ENCODE measurements at regions not wholly inside any gene's neighbourhood (a gene's known extent, or its start where the extent isn't known, plus 50 kb on each side); places are given as distances from the start of the nearest gene placed in this dataset.
"Not testable (repeated sequence)": the region's sequence is repeated elsewhere in the genome, so short reads cannot be mapped to it uniquely, and the experiment has no call there.

DNA sequence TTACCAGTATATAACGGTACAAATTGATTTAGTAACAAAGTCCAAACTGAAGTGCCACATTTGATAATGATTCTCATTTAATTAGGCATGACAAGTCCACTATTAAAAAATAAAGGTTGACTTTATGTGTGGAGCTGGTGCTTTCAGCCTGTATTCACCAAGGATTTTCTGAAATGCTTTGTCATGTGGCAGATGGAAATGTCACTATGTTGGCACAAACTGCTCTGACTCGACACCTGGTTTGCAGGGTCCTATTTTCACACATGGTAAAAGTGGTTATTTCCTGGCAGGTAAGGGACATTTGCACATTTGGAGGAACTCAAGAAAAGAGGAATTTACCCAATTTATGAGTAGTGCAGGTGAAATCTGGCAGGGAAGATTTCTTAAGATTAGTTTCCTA is 572.6 kb upstream of the MDGA2 start:
- peak; percentile 26 to 52 for DNase-seq

DNA sequence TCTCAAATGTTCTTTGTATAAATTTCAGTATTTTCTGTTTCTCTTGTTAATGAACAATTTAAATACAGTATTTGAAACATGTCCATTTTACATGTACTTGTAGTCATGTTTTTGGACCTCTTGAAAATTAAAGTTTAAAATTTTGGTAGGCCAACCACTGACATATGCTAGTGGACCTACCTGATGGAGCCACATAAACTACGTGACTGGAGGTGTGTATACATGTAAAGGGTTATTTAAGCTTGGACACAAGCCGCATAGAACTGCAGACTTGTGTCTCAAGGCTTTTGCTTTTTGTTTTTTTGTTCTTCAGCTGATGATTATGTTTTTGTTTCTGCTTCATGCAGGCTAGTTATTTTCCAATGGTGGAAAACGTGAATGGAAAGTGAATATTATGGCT is 568.5 kb upstream of the MDGA2 start:
- no peak for DNase-seq

DNA sequence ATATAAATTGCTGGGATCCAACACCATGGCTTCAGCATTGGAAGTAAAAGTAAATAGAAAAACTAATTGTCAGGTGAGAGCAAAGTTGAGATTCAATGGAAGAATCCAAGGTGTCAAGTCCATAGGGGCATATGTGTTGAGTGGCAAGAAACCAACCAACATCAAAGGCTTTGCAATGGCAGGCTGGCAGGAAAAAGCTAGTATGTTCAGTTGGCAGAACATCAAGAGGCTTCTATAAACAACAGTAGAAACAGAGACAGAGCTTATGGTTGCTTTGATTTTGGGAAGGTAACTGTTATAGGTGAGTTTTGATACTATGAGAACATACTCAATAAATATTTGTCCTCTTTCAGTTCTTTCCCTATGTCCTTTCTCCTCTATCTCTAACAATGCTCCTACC is 553.7 kb upstream of the MDGA2 start:
- peak in 1 of 2 experiments; percentile 22 for DNase-seq

DNA sequence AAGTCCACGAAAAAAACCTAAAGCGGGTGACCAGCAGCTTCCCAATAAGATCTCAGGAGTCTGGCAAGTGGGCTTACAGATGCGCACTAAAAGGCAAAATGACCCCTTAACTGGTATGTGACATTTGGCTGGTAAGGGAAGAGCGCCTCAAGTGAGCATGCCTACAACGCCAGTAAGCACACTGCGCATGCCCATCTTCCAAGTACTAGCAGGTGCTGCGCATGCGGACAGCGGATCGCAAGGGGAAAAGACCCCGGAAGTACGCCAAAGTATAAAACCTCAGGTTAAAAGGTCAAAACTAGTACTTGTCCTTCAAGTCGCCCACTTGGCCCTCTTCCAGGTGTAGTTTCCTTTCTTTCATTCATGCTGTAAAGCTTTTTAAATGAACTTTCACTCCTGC is 518.5 kb upstream of the MDGA2 start:
- DNase-seq = peak in 1 of 2 experiments; percentile 5

DNA sequence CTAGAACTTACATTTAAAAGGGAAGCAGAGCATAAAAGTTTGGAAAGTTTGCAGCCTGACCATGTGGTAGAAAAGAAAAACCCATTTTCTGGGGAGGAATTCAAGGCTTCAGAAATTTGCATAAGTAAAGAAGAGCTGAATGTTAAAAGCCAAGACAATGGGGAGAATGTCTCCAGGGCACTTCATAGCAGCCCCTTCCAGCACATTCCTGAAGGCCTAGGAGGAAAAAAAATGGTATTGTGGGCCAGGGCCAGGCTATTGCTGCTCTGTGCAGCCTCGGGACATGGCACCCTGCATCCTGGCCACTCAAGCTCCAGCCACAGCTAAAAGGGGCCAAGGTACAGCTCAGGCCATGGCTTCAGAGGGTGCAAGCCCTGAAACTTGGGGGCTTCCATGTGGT is 474.2 kb upstream of the MDGA2 start:
- DNase-seq = not testable (repeated sequence)

DNA sequence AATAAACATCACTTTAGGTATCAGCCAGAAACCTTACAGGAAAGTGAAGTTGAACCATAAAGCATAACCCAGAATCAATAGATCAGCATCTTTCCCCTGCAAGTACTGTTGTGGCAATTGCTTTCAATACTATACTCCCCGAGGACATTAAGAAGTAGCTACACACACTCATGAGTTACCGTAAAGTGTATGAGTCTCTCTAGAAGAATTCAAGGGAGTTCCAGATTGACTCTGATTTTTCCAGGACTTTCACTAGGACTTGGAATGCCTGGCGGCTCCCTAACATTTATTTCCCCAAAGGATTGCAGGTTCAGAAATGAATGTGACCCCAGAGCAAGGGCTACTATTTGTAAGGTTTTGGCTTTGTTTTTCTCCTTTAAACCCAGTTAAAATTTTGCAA is 465.4 kb upstream of the MDGA2 start:
- no peak for DNase-seq

DNA sequence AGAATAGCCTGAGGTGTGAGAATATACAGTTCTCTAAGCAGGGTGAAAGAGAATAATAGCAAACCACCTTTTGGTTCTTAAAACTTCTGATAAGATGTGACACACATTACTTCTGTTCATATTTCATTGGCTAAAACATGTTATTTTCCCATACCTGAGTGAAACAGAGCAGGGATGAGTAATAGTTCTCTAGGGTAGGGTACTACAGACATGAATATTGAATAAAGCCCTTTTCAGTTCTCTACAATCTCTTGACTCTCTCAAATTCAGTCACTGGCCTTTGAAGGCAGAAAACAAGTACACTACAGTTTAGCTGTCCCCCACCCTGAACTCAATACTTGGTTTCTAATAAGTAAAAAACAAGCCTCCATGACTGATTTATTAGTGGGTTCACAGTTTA is 454.1 kb upstream of the MDGA2 start:
- DNase-seq = no peak

DNA sequence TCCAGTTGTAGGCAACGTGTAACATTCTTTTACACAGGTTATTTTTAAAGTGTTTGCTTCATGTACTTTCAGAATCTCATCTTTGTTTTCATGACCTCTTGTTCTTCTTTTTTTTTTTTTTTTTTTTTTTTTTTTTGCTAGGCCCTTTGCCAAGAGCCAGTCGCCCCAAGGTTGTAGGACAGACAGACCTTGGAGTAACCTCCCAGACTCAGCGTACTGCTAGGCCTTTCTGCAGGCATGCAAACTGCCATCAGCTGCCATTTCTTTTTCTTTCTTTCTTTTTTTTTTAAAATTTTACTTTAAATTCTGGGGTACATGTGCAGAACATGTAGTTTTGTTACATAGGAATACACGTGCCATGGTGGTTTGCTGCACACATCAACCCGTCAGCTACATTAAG is 452.3 kb upstream of the MDGA2 start:
- no peak for DNase-seq

DNA sequence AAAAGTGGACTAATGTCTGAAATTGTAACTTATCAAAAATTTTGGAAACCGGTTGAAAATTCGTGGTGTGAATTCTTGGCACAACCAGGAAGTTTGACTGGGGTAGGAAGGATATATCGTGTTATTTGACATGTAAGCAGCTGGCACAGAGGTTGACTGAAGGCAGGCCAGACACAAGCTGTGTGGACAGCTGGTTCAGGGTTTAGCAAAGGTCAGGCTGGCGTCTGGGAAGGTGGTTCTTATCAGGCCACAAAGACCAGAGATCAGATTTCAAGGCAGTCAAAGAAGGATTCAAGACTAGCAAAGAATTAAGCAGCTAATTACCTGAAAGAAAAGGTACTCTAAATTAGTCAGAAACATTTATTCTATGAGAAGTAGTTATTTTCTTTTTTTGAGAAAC is 450.2 kb upstream of the MDGA2 start:
- DNase-seq = no peak

DNA sequence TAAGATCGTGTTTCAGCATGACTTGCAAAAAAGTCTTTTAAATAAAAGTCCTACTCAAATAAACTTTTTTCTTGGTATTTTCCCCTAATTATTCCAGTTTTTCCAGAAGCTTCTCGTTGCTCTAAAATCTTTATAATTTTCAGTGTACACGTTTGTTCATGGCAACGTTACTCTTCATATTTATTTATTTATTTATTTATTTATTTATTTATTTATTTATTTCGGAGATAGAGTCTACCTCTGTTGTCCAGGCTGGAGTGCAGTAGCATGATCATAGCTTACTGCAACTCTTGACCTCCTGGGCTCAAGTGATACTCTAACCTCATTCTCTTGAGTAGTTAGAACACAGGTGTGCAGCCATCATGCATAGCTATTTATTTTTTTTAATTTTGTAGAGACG is 438.3 kb upstream of the MDGA2 start:
- DNase-seq = no peak

DNA sequence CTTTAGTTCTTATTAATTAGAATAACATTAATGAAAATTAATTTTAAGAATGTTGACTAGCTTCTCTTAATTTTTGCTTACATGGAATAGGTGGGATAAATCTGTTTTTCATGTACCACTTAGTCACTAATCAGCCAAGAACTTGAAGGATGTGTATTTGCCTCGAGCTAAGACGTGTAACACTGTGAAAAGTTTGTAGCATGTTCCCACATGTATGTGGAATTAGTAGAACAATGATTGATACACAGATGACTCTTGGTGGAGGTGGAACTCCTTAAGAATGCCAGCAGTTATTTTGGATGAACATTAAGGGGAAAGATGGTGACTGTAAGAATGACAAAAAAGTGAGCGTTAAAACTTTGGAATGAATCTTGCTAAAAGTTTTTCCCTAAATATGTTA is 435.7 kb upstream of the MDGA2 start:
- DNase-seq = no peak

DNA sequence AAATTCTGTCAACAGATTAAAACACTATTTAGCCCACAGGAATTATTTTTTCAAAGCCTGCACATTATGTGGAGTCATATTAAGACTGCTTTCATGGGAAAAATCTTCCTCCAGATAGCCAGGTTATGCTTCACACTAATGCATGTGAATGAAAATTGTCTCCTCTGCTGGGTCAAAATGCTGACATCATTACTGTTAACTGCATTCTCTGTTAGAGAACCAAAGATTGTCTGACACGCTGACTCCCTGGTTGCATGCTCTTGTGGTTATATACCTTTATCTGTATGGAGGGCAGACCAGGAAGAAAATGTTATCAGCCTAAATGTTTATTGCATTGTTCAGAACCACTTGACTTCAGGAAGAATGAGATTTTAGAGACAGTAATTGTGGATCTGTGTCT is 432.2 kb upstream of the MDGA2 start:
- no peak for DNase-seq

DNA sequence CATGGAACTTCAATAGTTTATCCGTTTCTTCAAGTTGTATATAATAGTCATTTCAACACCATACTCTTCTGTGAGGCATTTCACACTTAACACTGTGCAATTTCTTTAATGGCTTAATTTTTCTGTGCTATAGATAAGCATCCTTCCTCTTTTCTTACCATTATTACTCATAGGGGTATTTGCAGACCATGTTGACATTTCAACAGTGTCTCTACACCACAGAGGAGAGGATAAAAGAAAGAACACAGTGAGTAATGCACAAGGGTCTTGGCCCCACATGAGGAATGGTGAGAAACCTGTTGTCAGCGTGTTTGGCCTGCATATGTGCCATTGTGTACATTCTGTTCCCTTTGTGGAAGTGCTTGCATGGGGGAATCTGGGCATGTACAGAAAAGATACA is 421.5 kb upstream of the MDGA2 start:
- DNase-seq = no peak

DNA sequence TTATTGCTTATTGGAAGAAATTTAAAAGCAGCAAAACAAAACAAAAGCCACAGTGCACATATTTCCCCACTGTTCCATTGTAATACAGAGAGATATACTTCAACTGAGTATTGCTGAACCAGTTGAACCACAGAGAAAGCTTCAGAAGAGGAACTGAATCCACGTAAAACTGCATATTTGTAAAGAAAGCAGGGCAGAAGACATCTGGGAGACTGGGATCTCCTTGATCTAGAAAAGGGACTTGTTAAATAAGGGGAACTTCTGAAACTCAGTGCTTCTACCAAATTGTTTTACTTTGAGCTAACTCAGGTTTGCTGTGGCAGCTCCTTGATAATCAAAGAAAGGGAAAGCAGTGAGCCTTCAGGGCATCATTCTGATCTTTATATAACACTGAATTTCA is 411.1 kb upstream of the MDGA2 start:
- no peak for DNase-seq

DNA sequence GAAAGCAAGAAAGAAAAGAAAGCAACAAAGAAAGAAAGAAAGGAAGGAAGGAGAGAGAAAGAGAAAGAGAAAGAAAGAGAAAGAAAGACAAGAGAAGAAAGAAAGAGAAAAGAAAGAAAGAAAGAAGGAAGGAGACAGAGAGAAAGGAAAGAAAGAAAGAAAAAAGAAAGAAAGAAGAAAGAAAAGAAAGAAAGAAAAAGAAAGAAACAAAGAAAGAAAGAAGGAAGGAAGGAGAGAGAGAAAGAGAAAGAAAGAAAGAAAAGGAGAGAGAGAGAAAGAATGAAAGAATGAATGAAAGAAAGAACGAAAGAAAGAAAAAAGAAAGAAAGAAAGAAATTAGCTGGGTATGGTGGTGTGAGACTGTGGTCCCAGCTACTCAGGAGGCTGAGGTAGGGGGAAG is 400.1 kb upstream of the MDGA2 start:
- DNase-seq = no peak

DNA sequence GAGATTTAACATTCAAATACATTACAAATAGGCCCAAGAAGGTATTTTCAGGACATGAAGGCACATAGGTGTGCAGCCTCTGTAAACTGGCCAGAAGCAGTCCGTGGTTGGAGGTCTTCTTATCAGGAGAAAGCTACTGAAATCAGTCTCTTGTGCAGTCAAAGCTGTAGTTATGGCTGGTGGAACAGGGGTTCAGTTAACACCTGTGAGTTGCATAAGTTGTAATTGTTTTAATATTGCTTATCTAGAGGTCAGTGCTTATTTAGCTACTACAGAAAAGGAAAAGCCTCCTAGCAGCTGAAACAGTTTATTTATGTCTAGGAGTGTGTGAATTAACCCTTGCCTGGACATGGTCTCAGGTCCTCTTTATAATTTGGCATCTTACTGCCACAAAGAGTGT is 377.6 kb upstream of the MDGA2 start:
- DNase-seq = no peak

DNA sequence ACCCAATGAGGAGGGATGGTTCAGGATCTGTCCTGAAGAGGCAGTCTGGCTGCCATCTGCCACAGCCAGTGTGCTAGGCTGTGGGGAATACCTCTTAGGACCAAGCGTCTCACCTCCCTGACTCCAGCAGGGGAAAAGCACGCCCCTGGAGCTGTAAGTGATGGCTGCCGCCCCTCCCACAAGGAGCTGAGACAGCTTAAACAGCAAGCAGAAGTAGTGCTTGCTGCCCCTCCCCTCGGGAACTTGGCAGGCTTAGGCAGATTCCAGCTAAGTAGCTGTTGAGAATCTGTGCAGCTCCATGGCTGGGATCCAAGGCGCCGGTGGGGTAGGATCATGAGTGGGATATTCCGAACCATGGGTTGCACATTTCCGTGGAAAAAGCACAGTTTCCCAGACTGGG is 360.4 kb upstream of the MDGA2 start:
- peak; percentile 10 to 65 for DNase-seq

DNA sequence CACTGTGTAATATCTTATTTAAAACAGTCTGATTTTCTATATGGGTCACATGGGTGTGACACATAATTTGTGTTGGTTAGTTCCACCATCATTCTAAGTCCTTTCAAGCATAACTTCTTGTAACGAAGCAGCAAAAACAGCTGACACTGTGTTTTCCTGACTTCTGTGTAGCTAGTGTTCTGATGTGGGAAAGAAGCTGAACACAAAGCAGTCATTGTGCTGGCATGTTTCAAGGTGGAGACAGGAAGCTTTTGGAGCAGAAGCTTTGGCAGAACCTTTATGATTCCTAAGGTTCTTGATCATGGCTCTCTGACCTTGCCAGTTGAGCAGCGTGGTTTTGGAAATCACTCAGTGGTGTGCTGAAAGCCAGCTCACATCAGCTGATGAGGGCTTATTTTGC is 351.7 kb upstream of the MDGA2 start:
- no peak for DNase-seq

DNA sequence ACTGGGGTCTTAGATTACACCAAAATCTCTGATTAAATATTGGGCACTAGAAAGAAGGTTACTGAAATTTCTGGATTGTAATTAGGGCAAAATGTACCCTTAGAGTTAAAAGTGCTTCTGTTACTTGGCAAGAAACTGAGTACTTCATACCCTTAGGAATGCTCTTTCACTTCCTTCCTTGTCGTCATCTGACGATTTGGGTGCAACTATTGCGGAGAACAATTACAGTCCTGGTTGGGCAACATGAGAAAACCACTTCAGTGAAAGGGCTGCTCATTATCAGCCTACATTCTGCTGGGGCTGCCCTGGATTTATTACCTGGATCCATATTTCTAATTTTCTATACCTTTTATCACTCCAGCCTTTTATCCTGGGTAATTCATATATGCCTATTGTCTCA is 348.5 kb upstream of the MDGA2 start:
- DNase-seq = no peak

DNA sequence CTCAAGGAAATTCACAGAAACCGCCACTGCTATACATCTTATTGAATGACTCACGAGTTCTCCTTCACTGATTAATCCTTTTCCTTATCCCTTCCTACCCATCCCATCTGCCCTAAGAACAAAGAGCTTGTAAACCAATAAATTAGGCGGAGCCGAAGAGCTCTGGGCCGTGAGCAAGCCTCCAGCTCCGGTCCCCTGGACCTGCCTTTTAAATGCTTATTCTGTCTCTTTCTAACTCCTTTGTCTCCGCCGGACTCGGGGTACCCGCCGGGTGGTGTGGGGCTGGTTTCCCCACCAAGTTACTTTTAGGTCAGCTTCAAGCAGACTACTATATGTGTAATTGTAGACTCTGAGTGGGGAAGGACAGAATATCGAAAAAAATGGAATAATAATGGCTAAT is 336.1 kb upstream of the MDGA2 start:
- DNase-seq = not testable (repeated sequence)

DNA sequence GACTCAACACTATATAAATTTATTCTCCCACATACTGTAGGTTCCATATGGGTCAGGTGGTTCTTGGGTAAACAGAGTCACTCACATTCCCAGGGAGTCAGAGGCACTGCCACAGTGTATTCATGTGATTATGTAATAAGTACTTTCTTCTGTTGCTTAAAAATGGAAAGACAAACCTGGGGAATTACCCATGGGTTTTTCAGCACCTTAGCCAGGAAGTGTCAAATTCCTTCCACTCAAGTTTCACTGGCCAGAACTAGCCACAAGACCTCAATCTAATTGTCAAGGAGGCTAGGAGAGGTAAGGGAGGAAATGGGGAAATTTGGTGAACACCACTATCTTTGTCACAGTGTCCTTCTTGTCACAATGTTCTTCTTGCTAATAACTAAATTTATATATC is 333.2 kb upstream of the MDGA2 start:
- DNase-seq = no peak

DNA sequence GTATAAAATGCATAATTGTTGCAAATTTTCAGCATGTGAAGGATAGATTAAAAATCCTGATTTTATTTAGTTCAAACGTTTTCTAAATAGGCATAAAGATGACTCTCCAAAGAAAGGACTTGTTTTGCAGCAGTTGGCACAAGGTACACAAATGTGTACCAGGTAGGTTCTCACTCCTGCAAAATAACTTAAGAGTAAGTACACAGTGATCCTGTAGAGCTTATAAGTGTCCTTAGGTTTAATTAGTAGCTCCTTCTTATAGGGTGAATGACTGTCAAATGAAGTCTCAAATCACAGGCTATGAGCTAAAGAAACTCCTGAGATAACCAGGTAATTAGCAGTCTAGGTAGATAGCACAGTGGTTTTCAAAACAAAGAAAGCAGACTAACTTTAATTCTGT is 330.6 kb upstream of the MDGA2 start:
- no peak for DNase-seq

DNA sequence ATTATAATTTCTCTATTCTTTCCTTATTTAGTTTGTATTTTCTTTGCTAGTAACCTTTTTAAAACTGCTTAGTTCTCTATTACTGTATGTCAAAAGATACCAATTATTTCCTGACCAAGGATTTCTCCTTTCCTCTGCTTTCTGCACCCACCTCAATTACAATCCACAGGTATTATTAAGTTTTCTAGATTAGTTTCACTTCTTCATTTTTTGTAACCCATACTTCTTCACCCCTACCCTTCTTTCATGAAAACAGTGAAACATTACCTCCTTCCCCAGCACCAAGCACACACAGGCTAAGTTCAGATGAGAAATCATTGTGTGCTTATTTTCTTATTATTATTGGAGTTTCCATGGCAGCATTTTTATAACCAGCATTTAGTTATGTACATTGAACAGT is 318.5 kb upstream of the MDGA2 start:
- no peak for DNase-seq

DNA sequence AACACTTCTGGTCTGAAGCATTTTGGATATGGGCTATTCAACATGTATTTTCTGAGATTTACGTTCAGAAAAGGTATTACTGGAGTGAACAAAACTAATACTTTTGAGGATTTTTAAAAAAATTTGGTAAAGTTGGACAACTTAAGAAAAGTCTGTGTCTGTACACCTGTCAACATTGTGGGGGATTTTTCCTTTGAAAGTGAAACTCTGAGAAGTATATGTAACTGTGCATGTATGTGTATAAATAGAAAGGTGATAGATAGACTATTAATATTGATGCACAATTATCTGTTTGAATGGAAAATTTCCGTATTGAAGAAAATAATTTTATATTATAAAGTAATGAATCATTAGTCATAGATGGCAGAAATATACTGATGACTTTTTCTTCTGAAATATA is 312.8 kb upstream of the MDGA2 start:
- DNase-seq = no peak

DNA sequence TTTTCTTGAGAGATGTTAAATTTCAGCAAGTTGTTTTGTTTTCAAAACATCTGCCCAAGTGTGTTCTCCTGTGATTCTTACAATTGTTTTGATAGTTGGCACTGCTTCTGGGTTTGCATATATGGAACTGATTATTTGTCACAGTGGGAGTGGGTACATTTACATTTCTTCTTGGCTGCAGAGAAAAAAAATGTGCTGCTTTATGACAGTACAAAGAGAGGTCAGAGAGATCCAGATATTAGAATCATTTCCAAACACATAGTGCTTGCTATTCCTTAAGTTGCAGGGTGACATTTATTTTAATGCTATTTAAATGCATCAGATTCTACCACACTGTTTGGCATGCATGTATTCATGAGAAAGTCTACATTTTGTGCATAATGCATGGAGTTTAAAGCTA is 303.5 kb upstream of the MDGA2 start:
- DNase-seq = no peak

DNA sequence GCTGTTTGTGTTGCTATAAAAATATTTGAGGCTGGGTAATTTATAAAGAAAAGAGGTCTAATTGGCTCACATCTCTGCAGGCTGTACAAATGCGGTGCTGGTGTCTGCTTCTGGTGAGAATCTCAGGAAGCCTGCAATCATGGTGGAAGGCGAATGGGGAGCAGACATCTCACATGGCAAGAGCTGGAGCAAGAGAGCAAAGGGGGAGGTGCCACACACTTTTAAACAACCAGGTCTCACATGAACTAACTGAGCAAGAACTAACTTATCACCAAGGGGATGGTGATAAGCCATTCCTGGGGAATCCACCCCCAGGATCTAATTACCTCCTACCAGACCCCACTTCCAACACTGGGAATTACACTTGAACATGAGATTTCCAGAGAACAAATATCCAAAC is 300.7 kb upstream of the MDGA2 start:
- DNase-seq = no peak

Data from NCI-H446 (cell line).